Liver (tissue), 8 donors: ENCODE measurements at regions not wholly inside any gene's neighbourhood (a gene's known extent, or its start where the extent isn't known, plus 50 kb on each side); places are given as distances from the start of the nearest gene placed in this dataset.

Source experiments
- DNase-seq: peaks from one replicate; pipeline ENCODE4 v3.0.0-alpha.2; 2017; ENCODE audit warnings: low spot score
- H3K27ac ChIP-seq, 2 donors: one replicate each; pipeline ENCODE4 v1.7.0; 2013; ENCODE audit warnings: inconsistent platforms in 2 of 2, low read length in 2 of 2, control low read depth in 1 of 2, low read depth in 1 of 2, mild to moderate bottlenecking in 1 of 2
- H3K27me3 ChIP-seq, 4 donors: one replicate each; pipeline versions ENCODE4 v1.6.1 to v1.7.0; 2013; ENCODE audit warnings: low read length in 3 of 4, inconsistent platforms in 1 of 4, mild to moderate bottlenecking in 1 of 4, moderate library complexity in 1 of 4; ENCODE audit not compliant: control insufficient read depth in 4 of 4, insufficient read depth in 4 of 4
- H3K36me3 ChIP-seq, 4 donors: one replicate each; pipeline versions ENCODE4 v1.6.1 to v1.7.0; 2013; ENCODE audit warnings: low read length in 3 of 4, mild to moderate bottlenecking in 3 of 4, low read depth in 1 of 4, moderate library complexity in 1 of 4; ENCODE audit not compliant: control insufficient read depth in 4 of 4, insufficient read depth in 3 of 4
- H3K4me1 ChIP-seq, 4 donors: one replicate each; pipeline versions ENCODE4 v1.6.1 to v1.7.0; 2013; ENCODE audit warnings: low read length in 3 of 4, mild to moderate bottlenecking in 3 of 4, moderate library complexity in 1 of 4; ENCODE audit not compliant: control insufficient read depth in 4 of 4, insufficient read depth in 4 of 4
- H3K4me3 ChIP-seq, 3 donors: one replicate each; pipeline versions ENCODE4 v1.6.1 to v1.7.0; 2013; ENCODE audit warnings: low read length in 3 of 3, control low read depth in 1 of 3, low read depth in 1 of 3, mild to moderate bottlenecking in 1 of 3
- H3K9ac ChIP-seq, 2 donors: one replicate each; pipeline ENCODE4 v1.7.0; 2013; ENCODE audit warnings: low read length in 2 of 2, mild to moderate bottlenecking in 2 of 2, moderate library complexity in 2 of 2, control low read depth in 1 of 2, low read depth in 1 of 2
- H3K9me3 ChIP-seq, 4 donors: one replicate each; pipeline versions ENCODE4 v1.6.1 to v1.7.0; 2013; ENCODE audit warnings: low read length in 3 of 4; ENCODE audit not compliant: control insufficient read depth in 4 of 4
- ATF3 ChIP-seq: IDR thresholded peaks from 2 replicates; pipeline ENCODE4 v1.6.1; 2016; ENCODE audit warnings: antibody characterized with exemption
- EGR1 ChIP-seq, 2 donors: IDR thresholded peaks; 2 replicates each; pipeline ENCODE4 v1.6.1; 2016 to 2018; ENCODE audit warnings: antibody characterized with exemption in 2 of 2, low read depth in 2 of 2
- FOXA1 ChIP-seq: IDR thresholded peaks from 2 replicates; pipeline ENCODE4 v1.6.1; 2016; ENCODE audit warnings: antibody characterized with exemption
- FOXA2 ChIP-seq: IDR thresholded peaks from 2 replicates; pipeline ENCODE4 v1.6.1; 2016; ENCODE audit warnings: antibody characterized with exemption
- GABPA ChIP-seq, 2 donors: IDR thresholded peaks in 1 of 2; conservative IDR thresholded peaks in 1 of 2; 2 replicates each; pipeline ENCODE4 v1.6.1; 2016; ENCODE audit warnings: antibody characterized with exemption in 2 of 2, mild to moderate bottlenecking in 1 of 2, moderate library complexity in 1 of 2
- HNF4A ChIP-seq, 2 donors: conservative IDR thresholded peaks; 2 replicates each; pipeline ENCODE4 v1.6.1; 2016; ENCODE audit warnings: antibody characterized with exemption in 2 of 2, mild to moderate bottlenecking in 2 of 2
- HNF4G ChIP-seq: IDR thresholded peaks from 2 replicates; pipeline ENCODE4 v1.6.1; 2016; ENCODE audit warnings: antibody characterized with exemption
- JUND ChIP-seq, 2 donors: IDR thresholded peaks; 2 replicates each; pipeline ENCODE4 v1.6.1; 2016; ENCODE audit warnings: antibody characterized with exemption in 2 of 2
- MAX ChIP-seq: IDR thresholded peaks from 2 replicates; pipeline ENCODE4 v1.6.1; 2016; ENCODE audit warnings: antibody characterized with exemption
- NR2F2 ChIP-seq: IDR thresholded peaks from 2 replicates; pipeline ENCODE4 v1.6.1; 2016; ENCODE audit warnings: antibody characterized with exemption
- RAD21 ChIP-seq, 2 donors: IDR thresholded peaks; 2 replicates each; pipeline ENCODE4 v1.6.1; 2016; ENCODE audit warnings: antibody characterized with exemption in 2 of 2, mild to moderate bottlenecking in 2 of 2
- RXRA ChIP-seq, 2 donors: IDR thresholded peaks; 2 replicates each; pipeline ENCODE4 v1.6.1; 2017 to 2018; ENCODE audit warnings: antibody characterized with exemption in 2 of 2, mild to moderate bottlenecking in 1 of 2
- SP1 ChIP-seq: IDR thresholded peaks from 2 replicates; pipeline ENCODE4 v1.6.1; 2018; ENCODE audit warnings: antibody characterized with exemption, mild to moderate bottlenecking
- TAF1 ChIP-seq: conservative IDR thresholded peaks from 2 replicates; pipeline ENCODE4 v1.6.1; 2016; ENCODE audit warnings: antibody characterized with exemption, mild to moderate bottlenecking
- YY1 ChIP-seq: IDR thresholded peaks from 2 replicates; pipeline ENCODE4 v1.6.1; 2016; ENCODE audit warnings: antibody characterized with exemption, mild to moderate bottlenecking
- ZBTB33 ChIP-seq: IDR thresholded peaks from 2 replicates; pipeline ENCODE4 v1.6.1; 2016; ENCODE audit warnings: antibody characterized with exemption
- WGBS: extraction: QIAGEN DNeasy Blood & Tissue Kit; methylation state at CpG from one replicate; pipeline ENCODE4 v1.1.7; 2013; 5-methylcytosine and 5-hydroxymethylcytosine counted together
- TF ChIP-seq, protein P1 (sequence below): IDR thresholded peaks from 2 replicates; pipeline ENCODE4 v1.6.1; 2016; ENCODE audit warnings: antibody characterized with exemption, mild to moderate bottlenecking
- TF ChIP-seq, protein P2 (sequence below): fragments of 150-350 bp; IDR thresholded peaks from 2 replicates; pipeline ENCODE4 v1.5.1; 2017; ENCODE audit warnings: improper control_type of control experiment, low read depth, low read length; ENCODE audit not compliant: missing input control
- donor health status: healthy.
- donor health status: healthy.
- donor health status: healthy.
- donor health status: healthy.
- donor health status: healthy.

DNA sequence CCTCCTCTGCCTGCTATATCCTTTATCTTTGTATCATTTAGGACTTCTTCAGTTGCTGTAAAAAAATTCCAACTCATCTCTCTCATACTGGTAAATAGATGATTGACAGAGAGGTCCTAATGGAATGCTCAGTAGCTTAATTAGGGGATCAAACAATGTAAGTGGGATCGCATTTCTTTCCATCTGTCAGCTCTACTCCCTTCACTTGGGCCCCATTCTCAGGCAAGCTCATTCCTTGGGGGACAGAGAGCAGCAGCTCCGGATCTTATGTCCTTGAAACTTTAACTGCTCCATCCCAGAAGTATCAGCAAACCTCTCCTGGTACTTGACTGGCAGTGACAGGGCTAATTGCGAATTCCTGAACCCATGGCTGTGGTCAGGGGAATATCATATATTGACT lies 146.7 kb downstream of the YTHDC2 start:
- H3K9me3 ChIP-seq = no peaks in the 10 kb centered on the region
- H3K27ac ChIP-seq = no peak overlapping the region
- no peak overlapping the region for H3K4me3 ChIP-seq
- 67% methylated on average over 3 of the region's 3 CpGs for WGBS
- no peaks in the 10 kb centered on the region for H3K36me3 ChIP-seq
- no peak for DNase-seq
- no peaks in the 10 kb centered on the region for H3K27me3 ChIP-seq
- H3K4me1 ChIP-seq = no peaks in the 10 kb centered on the region
- H3K9ac ChIP-seq = no peak overlapping the region
- TF ChIP-seq YY1 (no peak), ATF3 (no peak), EGR1 (IDR thresholded peaks at IDR 0.05; ENCODE audit: low read depth in 2 of 2) (no peak), GABPA (IDR thresholded peaks at IDR 0.05 in 1 of 2, conservative IDR thresholded peaks at IDR 0.05 in 1 of 2) (no peak), HNF4A (conservative IDR thresholded peaks at IDR 0.05) (no peak), FOXA2 (no peak)

GRCh38 chr5:113660706-113661250 lies 147.3 kb downstream of the YTHDC2 start:
- TF ChIP-seq TAF1 = no peak
- TF ChIP-seq EGR1 (IDR thresholded peaks at IDR 0.05; ENCODE audit: low read depth in 2 of 2) = no peak
- TF ChIP-seq, protein P1, sequence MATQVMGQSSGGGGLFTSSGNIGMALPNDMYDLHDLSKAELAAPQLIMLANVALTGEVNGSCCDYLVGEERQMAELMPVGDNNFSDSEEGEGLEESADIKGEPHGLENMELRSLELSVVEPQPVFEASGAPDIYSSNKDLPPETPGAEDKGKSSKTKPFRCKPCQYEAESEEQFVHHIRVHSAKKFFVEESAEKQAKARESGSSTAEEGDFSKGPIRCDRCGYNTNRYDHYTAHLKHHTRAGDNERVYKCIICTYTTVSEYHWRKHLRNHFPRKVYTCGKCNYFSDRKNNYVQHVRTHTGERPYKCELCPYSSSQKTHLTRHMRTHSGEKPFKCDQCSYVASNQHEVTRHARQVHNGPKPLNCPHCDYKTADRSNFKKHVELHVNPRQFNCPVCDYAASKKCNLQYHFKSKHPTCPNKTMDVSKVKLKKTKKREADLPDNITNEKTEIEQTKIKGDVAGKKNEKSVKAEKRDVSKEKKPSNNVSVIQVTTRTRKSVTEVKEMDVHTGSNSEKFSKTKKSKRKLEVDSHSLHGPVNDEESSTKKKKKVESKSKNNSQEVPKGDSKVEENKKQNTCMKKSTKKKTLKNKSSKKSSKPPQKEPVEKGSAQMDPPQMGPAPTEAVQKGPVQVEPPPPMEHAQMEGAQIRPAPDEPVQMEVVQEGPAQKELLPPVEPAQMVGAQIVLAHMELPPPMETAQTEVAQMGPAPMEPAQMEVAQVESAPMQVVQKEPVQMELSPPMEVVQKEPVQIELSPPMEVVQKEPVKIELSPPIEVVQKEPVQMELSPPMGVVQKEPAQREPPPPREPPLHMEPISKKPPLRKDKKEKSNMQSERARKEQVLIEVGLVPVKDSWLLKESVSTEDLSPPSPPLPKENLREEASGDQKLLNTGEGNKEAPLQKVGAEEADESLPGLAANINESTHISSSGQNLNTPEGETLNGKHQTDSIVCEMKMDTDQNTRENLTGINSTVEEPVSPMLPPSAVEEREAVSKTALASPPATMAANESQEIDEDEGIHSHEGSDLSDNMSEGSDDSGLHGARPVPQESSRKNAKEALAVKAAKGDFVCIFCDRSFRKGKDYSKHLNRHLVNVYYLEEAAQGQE = no peak
- no peak for TF ChIP-seq RXRA (IDR thresholded peaks at IDR 0.05)
- TF ChIP-seq HNF4G = no peak
- TF ChIP-seq RAD21 (IDR thresholded peaks at IDR 0.05) = no peak
- no peak for TF ChIP-seq ZBTB33
- no peak for TF ChIP-seq YY1
- TF ChIP-seq FOXA2 = no peak
- no peak for TF ChIP-seq SP1
- TF ChIP-seq MAX = no peak
- TF ChIP-seq FOXA1 = no peak
- TF ChIP-seq ATF3 = no peak
- TF ChIP-seq, protein P2, sequence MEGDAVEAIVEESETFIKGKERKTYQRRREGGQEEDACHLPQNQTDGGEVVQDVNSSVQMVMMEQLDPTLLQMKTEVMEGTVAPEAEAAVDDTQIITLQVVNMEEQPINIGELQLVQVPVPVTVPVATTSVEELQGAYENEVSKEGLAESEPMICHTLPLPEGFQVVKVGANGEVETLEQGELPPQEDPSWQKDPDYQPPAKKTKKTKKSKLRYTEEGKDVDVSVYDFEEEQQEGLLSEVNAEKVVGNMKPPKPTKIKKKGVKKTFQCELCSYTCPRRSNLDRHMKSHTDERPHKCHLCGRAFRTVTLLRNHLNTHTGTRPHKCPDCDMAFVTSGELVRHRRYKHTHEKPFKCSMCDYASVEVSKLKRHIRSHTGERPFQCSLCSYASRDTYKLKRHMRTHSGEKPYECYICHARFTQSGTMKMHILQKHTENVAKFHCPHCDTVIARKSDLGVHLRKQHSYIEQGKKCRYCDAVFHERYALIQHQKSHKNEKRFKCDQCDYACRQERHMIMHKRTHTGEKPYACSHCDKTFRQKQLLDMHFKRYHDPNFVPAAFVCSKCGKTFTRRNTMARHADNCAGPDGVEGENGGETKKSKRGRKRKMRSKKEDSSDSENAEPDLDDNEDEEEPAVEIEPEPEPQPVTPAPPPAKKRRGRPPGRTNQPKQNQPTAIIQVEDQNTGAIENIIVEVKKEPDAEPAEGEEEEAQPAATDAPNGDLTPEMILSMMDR = no peak
- no peak for TF ChIP-seq JUND (IDR thresholded peaks at IDR 0.05)
- no peak for TF ChIP-seq HNF4A (conservative IDR thresholded peaks at IDR 0.05)
- no peak for TF ChIP-seq GABPA (IDR thresholded peaks at IDR 0.05 in 1 of 2, conservative IDR thresholded peaks at IDR 0.05 in 1 of 2)
- TF ChIP-seq NR2F2 = no peak
- H3K27me3 ChIP-seq = no peaks in the 10 kb centered on the region
- DNase-seq = no peak
- WGBS = 95% methylated on average over 1 of the region's 1 CpG
- H3K27ac ChIP-seq = no peak overlapping the region
- no peaks in the 10 kb centered on the region for H3K4me1 ChIP-seq
- H3K9me3 ChIP-seq = no peaks in the 10 kb centered on the region
- H3K4me3 ChIP-seq = no peak overlapping the region
- no peaks in the 10 kb centered on the region for H3K36me3 ChIP-seq
- no peak overlapping the region for H3K9ac ChIP-seq
